ENCODE measurements at regions not wholly inside any gene's neighbourhood (a gene's known extent, or its start where the extent isn't known, plus 50 kb on each side); places are given as distances from the start of the nearest gene placed in this dataset.

GRCh38 chr6:4531406-4531805 is 244.8 kb upstream of the CDYL start:
- TF ChIP-seq, protein P1, sequence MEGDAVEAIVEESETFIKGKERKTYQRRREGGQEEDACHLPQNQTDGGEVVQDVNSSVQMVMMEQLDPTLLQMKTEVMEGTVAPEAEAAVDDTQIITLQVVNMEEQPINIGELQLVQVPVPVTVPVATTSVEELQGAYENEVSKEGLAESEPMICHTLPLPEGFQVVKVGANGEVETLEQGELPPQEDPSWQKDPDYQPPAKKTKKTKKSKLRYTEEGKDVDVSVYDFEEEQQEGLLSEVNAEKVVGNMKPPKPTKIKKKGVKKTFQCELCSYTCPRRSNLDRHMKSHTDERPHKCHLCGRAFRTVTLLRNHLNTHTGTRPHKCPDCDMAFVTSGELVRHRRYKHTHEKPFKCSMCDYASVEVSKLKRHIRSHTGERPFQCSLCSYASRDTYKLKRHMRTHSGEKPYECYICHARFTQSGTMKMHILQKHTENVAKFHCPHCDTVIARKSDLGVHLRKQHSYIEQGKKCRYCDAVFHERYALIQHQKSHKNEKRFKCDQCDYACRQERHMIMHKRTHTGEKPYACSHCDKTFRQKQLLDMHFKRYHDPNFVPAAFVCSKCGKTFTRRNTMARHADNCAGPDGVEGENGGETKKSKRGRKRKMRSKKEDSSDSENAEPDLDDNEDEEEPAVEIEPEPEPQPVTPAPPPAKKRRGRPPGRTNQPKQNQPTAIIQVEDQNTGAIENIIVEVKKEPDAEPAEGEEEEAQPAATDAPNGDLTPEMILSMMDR (IDR thresholded peaks at IDR 0.05) = no peak
- TF ChIP-seq EP300 (IDR thresholded peaks at IDR 0.05) (no peak), POLR2AphosphoS5 (IDR thresholded peaks at IDR 0.05) (no peak)
- Histone ChIP-seq H3K27ac (no peak overlapping the region), H3K36me3 (no peaks in the 10 kb centered on the region), H3K9me3 (no peaks in the 10 kb centered on the region), H3K4me1 (no peaks in the 10 kb centered on the region), H3K27me3 (no peaks in the 10 kb centered on the region), H3K4me3 (no peak overlapping the region)
- ATAC-seq (ENCODE audit: low FRiP score in 2 of 2) (no peak), DNase-seq (no peak)
- WGBS, 2 donors = 67 to 79% methylated on average over 1 of the region's 1 CpG

DNA sequence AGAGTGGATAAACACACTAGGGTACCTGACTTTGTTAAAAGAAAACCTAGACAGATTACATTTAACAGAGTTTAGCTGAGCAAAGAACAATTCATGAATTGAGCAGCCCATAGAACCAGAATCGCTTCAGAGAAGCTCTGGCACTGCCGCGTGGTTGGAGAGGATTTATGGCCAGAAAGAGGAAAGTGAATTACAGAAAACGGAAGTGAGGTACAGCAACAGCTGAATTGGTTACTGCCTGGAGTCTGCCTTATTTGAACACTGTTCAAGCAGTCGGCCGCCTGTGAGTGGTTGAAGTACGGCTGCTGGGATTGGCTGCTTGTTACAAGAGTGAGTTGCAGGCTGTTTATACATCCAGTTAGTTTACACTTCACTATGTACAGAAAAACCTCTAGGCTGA is 253.8 kb upstream of the CDYL start:
- no peak overlapping the region for H3K4me3 ChIP-seq
- H3K36me3 ChIP-seq = no peaks in the 10 kb centered on the region
- 54 to 65% methylated on average over 7 of the region's 7 CpGs for WGBS, 2 donors
- H3K27me3 ChIP-seq = no peaks in the 10 kb centered on the region
- H3K9me3 ChIP-seq = no peaks in the 10 kb centered on the region
- no peaks in the 10 kb centered on the region for H3K4me1 ChIP-seq
- TF ChIP-seq, protein P1 (IDR thresholded peaks at IDR 0.05) = no peak
- TF ChIP-seq EP300 (IDR thresholded peaks at IDR 0.05) (no peak), POLR2AphosphoS5 (IDR thresholded peaks at IDR 0.05) (no peak), POLR2A (IDR thresholded peaks at IDR 0.05) (no peak)
- ATAC-seq (ENCODE audit: low FRiP score in 2 of 2) (peak in 1 of 2 donors; percentile 26), DNase-seq (no peak)
- no peak overlapping the region for H3K27ac ChIP-seq

DNA sequence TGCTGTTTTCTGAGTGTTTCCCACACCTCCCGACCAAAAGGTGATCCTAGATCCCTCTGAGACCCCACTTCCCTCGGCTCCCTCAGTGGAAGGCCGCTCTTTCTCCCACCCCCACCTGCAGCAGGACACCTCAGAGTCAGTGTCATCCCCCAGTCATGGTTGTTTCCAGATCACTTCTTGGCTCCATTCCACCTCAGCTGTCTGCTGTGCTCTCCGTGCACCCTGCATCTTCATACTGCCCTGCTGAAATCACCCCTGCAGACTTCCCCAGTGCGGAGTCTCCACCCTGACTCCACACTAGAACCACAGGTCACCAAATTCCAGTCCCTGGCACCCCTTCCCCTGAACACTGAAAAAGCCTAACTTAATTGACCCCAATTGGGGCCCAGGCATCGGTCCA is 255.1 kb upstream of the CDYL start:
- no peak for ATAC-seq (ENCODE audit: low FRiP score in 2 of 2)

GRCh38 chr6:4518506-4518905 is 257.7 kb upstream of the CDYL start:
- whole genome bisulfite sequencing, 2 donors = 75 to 90% methylated on average over 2 of the region's 2 CpGs
- Histone ChIP-seq H3K9me3 (no peaks in the 10 kb centered on the region), H3K4me1 (no peaks in the 10 kb centered on the region), H3K4me3 (no peak overlapping the region), H3K36me3 (no peaks in the 10 kb centered on the region), H3K27ac (no peak overlapping the region), H3K27me3 (no peaks in the 10 kb centered on the region)
- ATAC-seq (ENCODE audit: low FRiP score in 2 of 2) = no peak
- no peak for DNase-seq
- TF ChIP-seq, protein P1 (IDR thresholded peaks at IDR 0.05) = no peak
- no peak for TF ChIP-seq EP300 (IDR thresholded peaks at IDR 0.05)
- TF ChIP-seq POLR2AphosphoS5 (IDR thresholded peaks at IDR 0.05) = no peak
- no peak for TF ChIP-seq POLR2A (IDR thresholded peaks at IDR 0.05)

More for the DNA sequence above, 255.1 kb upstream of the CDYL start:
- no peak for DNase-seq
- Histone ChIP-seq H3K27ac (no peak overlapping the region), H3K4me3 (no peak overlapping the region), H3K9me3 (no peaks in the 10 kb centered on the region), H3K4me1 (no peaks in the 10 kb centered on the region), H3K36me3 (no peaks in the 10 kb centered on the region), H3K27me3 (no peaks in the 10 kb centered on the region)
- no peak for TF ChIP-seq POLR2AphosphoS5 (IDR thresholded peaks at IDR 0.05)
- TF ChIP-seq EP300 (IDR thresholded peaks at IDR 0.05) = no peak
- TF ChIP-seq, protein P1 (IDR thresholded peaks at IDR 0.05) = no peak
- WGBS, 2 donors = 72 to 79% methylated on average over 6 of the region's 6 CpGs

DNA sequence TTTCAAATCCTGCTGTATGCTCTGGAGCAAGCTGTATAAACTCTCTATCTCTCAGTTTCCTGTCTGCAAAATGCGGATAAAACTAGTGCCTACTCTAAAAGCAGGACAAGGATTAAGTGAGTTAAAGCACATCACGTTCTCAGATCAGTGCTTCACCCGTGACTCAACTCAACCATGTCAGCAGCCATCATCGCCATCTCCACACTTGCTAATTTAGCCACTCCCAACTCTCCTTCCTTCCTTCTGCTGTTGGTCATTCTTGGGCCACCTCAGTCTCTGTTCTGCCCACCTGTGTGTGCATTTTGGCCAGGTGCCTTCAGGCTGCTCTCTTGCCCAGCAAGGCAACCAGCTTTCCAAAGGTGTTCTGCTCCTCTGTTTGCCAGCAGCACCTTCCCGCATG is 260.0 kb upstream of the CDYL start:
- WGBS, 2 donors = 80 to 82% methylated on average over 5 of the region's 5 CpGs
- ATAC-seq (ENCODE audit: low FRiP score in 2 of 2) (no peak), DNase-seq (no peak)
- Histone ChIP-seq H3K27ac (no peak overlapping the region), H3K9me3 (no peaks in the 10 kb centered on the region), H3K36me3 (no peaks in the 10 kb centered on the region), H3K27me3 (no peaks in the 10 kb centered on the region), H3K4me3 (no peak overlapping the region), H3K4me1 (no peaks in the 10 kb centered on the region)
- TF ChIP-seq POLR2A (IDR thresholded peaks at IDR 0.05) (no peak), POLR2AphosphoS5 (IDR thresholded peaks at IDR 0.05) (no peak)
